ENCODE measurements at regions not wholly inside any gene's neighbourhood (a gene's known extent, or its start where the extent isn't known, plus 50 kb on each side); places are given as distances from the start of the nearest gene placed in this dataset.

DNA sequence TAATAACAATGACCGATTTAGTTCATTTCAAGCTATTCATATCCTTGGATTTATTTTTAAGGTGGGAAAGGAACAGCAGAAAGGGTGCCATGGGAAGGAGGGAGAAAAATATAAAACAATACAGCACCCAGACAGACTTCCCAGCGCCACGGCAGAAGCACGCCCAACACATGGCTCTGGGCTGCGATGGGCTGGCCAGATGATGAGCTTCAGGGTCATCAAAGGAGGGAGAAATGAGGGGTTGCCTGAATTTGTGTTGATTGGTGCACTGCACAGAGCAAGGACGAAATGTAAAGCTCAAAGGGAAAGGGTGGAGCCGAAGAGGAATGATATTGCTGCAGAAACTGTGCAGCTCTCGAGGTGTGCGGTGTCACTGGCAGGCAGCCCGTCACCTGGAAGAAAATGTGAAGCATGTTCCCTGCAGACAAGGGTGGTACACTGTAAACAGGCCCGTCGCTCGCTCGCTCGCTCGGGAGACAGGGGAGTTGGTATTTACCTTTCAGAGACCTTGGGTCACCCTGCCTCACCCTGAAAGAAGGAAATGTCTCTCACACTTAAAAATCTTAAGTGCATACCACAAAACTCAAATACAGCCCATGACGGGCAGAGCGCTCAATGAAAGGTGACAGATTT lies 195.5 kb upstream of the CTAGE1 start:
- TF ChIP-seq, protein P1, sequence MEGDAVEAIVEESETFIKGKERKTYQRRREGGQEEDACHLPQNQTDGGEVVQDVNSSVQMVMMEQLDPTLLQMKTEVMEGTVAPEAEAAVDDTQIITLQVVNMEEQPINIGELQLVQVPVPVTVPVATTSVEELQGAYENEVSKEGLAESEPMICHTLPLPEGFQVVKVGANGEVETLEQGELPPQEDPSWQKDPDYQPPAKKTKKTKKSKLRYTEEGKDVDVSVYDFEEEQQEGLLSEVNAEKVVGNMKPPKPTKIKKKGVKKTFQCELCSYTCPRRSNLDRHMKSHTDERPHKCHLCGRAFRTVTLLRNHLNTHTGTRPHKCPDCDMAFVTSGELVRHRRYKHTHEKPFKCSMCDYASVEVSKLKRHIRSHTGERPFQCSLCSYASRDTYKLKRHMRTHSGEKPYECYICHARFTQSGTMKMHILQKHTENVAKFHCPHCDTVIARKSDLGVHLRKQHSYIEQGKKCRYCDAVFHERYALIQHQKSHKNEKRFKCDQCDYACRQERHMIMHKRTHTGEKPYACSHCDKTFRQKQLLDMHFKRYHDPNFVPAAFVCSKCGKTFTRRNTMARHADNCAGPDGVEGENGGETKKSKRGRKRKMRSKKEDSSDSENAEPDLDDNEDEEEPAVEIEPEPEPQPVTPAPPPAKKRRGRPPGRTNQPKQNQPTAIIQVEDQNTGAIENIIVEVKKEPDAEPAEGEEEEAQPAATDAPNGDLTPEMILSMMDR (IDR thresholded peaks at IDR 0.05) = no peak
- no peak for TF ChIP-seq POLR2A (IDR thresholded peaks at IDR 0.05)
- peak overlapping the region in 1 of 4 donors; percentile 3 for H3K4me3 ChIP-seq
- H3K9me3 ChIP-seq = no peaks in the 10 kb centered on the region
- no peaks in the 10 kb centered on the region for H3K4me1 ChIP-seq
- peak in 2 of 3 donors; percentile 50 to 69 for DNase-seq
- H3K27me3 ChIP-seq = no peaks in the 10 kb centered on the region
- no peak overlapping the region for H3K27ac ChIP-seq
- no peaks in the 10 kb centered on the region for H3K36me3 ChIP-seq

DNA sequence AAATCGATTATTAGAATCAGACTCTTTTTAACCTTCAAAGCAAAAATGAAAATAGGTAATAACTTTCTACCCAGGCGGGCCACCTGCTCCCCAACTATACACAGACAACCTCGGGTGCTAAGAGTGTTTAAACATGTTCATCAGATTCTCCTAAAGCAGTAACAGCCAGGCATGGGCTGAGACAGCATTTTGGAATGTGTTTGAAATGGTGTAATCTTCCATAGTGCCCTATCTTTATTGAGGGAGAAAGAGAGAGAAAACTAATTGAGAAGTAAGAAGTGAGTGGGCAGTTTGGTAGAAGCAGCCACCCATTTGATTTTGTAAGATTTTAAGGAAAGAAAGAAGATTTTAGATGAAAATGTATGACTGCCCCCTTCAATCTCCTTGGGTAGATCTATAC lies 196.1 kb upstream of the CTAGE1 start:
- TF ChIP-seq POLR2A (IDR thresholded peaks at IDR 0.05) = no peak
- H3K4me3 ChIP-seq = no peak overlapping the region
- H3K9me3 ChIP-seq = no peaks in the 10 kb centered on the region
- H3K4me1 ChIP-seq = no peaks in the 10 kb centered on the region
- no peaks in the 10 kb centered on the region for H3K36me3 ChIP-seq
- DNase-seq = no peak
- no peak overlapping the region for H3K27ac ChIP-seq
- no peaks in the 10 kb centered on the region for H3K27me3 ChIP-seq

DNA sequence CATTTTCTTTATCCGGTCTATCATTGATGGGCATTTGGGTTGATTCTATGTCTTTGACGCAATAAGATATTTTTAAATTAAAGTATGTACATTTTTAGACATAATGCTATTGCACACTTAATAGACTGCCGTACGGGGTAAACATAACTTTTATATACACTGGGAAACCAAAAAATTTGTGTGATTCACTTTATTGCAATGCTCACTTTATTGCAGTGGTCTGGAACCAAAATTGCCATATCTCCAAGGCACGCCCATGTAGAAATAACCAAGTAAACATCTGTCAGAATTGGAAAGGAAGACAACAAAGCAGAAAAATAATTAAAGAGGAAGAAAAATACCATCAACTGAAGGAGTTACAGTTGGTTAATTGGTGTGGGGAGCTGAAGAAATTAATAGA lies 205.8 kb upstream of the CTAGE1 start:
- no peaks in the 10 kb centered on the region for H3K9me3 ChIP-seq
- DNase-seq = no peak
- TF ChIP-seq, protein P1 (IDR thresholded peaks at IDR 0.05) = no peak
- TF ChIP-seq POLR2A (IDR thresholded peaks at IDR 0.05) = no peak

DNA sequence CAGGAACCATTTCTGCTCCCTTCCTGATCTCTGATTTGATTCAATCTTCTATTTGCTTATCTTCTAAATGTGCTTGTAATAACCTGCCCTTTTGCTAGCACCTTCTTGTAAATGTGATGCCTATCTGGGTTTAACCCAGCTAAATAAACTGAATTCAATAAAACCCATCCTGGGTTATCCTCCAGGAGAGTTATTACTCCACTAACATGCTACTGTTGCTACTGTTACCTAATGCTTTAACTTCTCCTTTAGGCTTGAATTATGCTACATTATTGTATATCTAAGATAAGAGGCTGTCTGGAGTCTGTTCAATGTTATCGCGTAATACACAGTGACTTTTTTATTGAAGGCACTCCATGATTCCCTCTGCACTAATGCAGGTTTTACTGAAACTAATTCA lies 206.5 kb upstream of the CTAGE1 start:
- DNase-seq = no peak
- no peaks in the 10 kb centered on the region for H3K36me3 ChIP-seq
- no peaks in the 10 kb centered on the region for H3K4me1 ChIP-seq
- H3K4me3 ChIP-seq = no peak overlapping the region
- TF ChIP-seq, protein P1 (IDR thresholded peaks at IDR 0.05) = no peak
- TF ChIP-seq POLR2A (IDR thresholded peaks at IDR 0.05) = no peak
- H3K27ac ChIP-seq = no peak overlapping the region
- no peaks in the 10 kb centered on the region for H3K9me3 ChIP-seq
- no peaks in the 10 kb centered on the region for H3K27me3 ChIP-seq

More for the DNA sequence above, 205.8 kb upstream of the CTAGE1 start:
- Histone ChIP-seq H3K36me3 (no peaks in the 10 kb centered on the region), H3K27me3 (no peaks in the 10 kb centered on the region), H3K4me1 (no peaks in the 10 kb centered on the region), H3K27ac (no peak overlapping the region), H3K4me3 (no peak overlapping the region)

DNA sequence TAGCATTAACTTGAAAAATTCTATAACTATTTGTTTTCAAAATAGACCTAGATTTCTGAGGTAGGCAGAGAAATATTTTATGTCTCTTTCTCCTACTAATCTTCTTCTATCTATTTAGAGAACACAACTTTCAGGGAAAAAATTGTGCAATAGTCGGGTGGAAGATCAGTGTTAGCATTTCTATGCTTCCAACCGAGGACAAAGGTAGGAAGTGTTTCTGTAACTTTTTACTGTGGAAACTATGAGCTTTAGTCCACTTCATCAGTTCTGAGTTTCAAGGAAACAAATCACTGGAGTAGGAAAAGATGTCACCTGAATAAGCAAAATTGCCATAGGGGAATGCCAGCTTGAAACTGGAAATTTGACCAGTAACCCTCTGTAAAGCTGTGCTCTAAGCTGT lies 207.7 kb upstream of the CTAGE1 start:
- no peaks in the 10 kb centered on the region for H3K27me3 ChIP-seq
- DNase-seq = no peak
- no peak overlapping the region for H3K27ac ChIP-seq
- H3K4me1 ChIP-seq = no peaks in the 10 kb centered on the region
- TF ChIP-seq POLR2A (IDR thresholded peaks at IDR 0.05) = no peak
- TF ChIP-seq, protein P1 (IDR thresholded peaks at IDR 0.05) = no peak
- H3K9me3 ChIP-seq = no peaks in the 10 kb centered on the region
- H3K4me3 ChIP-seq = no peak overlapping the region
- no peaks in the 10 kb centered on the region for H3K36me3 ChIP-seq

DNA sequence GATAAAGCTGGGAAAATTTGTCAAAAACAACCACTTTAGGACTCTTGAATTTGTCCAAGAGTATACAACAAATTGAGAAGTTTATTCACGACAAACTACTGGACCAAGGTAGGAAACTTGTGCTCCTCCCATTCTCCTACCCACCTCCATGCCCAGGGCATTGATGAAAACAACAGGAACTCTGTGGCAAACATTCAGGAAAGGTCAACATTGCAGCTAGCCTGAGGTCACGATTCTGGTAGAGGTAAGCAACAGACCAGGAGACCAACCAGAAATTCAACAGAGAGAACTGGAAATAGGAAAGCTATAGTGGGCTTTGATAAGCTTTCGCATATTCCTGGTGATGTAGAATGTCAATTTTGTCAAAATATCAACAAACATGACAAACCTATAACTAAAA lies 209.1 kb upstream of the CTAGE1 start:
- DNase-seq = no peak
- Histone ChIP-seq H3K27ac (no peak overlapping the region), H3K36me3 (no peaks in the 10 kb centered on the region), H3K4me1 (no peaks in the 10 kb centered on the region), H3K27me3 (no peaks in the 10 kb centered on the region), H3K9me3 (no peaks in the 10 kb centered on the region), H3K4me3 (no peak overlapping the region)
- TF ChIP-seq, protein P1 (IDR thresholded peaks at IDR 0.05) = no peak
- TF ChIP-seq POLR2A (IDR thresholded peaks at IDR 0.05) = no peak

Measured in Peyer's patch (tissue), 4 donors.